Esophagus squamous epithelium (tissue), 5 donors: ENCODE measurements at regions not wholly inside any gene's neighbourhood (a gene's known extent, or its start where the extent isn't known, plus 50 kb on each side); places are given as distances from the start of the nearest gene placed in this dataset.

Experiments used
- DNase-seq: peaks from one replicate; lab custom pipeline; 2025; lab: John Stamatoyannopoulos, UW
- H3K27ac ChIP-seq, 4 donors: fragments of 200-600 bp; sonication (generic); one replicate each; pipeline ENCODE4 v1.5.1; 2016 to 2019; ENCODE audit warnings: mild to moderate bottlenecking in 1 of 4
- H3K27me3 ChIP-seq, 4 donors: fragments of 200-600 bp; sonication (generic); 1 replicate in 3 of 4; 2 replicates in 1 of 4; pipeline versions ENCODE4 v1.5.1 to v1.6.0; 2017 to 2021; ENCODE audit warnings: antibody characterized with exemption in 1 of 4
- H3K36me3 ChIP-seq, 3 donors: fragments of 200-600 bp; sonication (generic); one replicate each; pipeline ENCODE4 v1.5.1; 2016 to 2019
- H3K4me1 ChIP-seq, 3 donors: fragments of 200-600 bp; sonication (generic); one replicate each; pipeline ENCODE4 v1.5.1; 2017 to 2019
- H3K4me3 ChIP-seq, 4 donors: fragments of 200-600 bp; sonication (generic); 1 replicate in 3 of 4; 2 replicates in 1 of 4; pipeline ENCODE4 v1.5.1; 2016 to 2019; ENCODE audit warnings: mild to moderate bottlenecking in 2 of 4, moderate library complexity in 1 of 4
- H3K9me3 ChIP-seq, 3 donors: fragments of 200-600 bp; sonication (generic); one replicate each; pipeline ENCODE4 v1.5.1; 2016 to 2019
- POLR2A ChIP-seq, 4 donors: fragments of 450-650 bp; IDR thresholded peaks; one replicate each; pipeline ENCODE4 v1.6.1; 2017; ENCODE audit warnings: antibody characterized with exemption in 4 of 4, mild to moderate bottlenecking in 4 of 4, moderate library complexity in 3 of 4
- WGBS, 2 donors: methylation state at CpG; one replicate each; pipeline ENCODE4 v1.1.5; 2018; 5-methylcytosine and 5-hydroxymethylcytosine counted together
- intact Hi-C: fragments of 100-400 bp; cut with DNase I; formaldehyde crosslinking; loops from one replicate; pipeline ENCODE4 v1.15.0; 2022
- TF ChIP-seq, protein P1 (sequence below), 6 experiments: fragments of 450-650 bp in 4 of 6; fragments of 200-600 bp in 2 of 6; sonication (generic) in 2 of 6; IDR thresholded peaks; one replicate each; pipeline ENCODE4 v1.5.1; 2016 to 2019; ENCODE audit warnings: antibody characterized with exemption in 6 of 6, mild to moderate bottlenecking in 4 of 6, moderate library complexity in 4 of 6
- donor health status: DM: yes; HTN: yes; CAD: no.

DNA sequence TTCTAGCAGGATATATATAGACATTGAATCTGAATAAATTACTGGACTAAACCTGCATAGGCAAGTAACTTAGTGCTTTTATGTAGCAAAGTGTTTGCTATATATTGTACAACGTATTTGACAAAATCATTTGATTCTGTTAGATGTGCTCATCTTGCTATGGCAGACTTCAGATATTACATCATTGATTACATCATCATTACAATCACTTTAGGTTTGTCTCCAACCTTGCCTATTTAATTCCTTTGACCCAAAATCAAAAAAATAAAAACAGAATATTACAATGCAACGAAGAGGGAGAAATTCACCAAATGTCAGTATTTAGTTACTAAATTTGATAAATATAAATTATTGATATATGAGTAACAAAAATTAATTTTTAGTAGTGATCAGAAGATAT lies 155.7 kb upstream of the STEAP1 start:
- Histone ChIP-seq H3K27ac (no peak overlapping the region), H3K27me3 (no peaks in the 10 kb centered on the region), H3K4me3 (no peak overlapping the region), H3K36me3 (no peaks in the 10 kb centered on the region), H3K9me3 (no peaks in the 10 kb centered on the region), H3K4me1 (no peaks in the 10 kb centered on the region)
- WGBS, 2 donors: 41 to 56% methylated on average over 2 of the region's 2 CpGs
- intact Hi-C loops: no loop called here
- DNase-seq: no peak
- TF ChIP-seq, protein P1, sequence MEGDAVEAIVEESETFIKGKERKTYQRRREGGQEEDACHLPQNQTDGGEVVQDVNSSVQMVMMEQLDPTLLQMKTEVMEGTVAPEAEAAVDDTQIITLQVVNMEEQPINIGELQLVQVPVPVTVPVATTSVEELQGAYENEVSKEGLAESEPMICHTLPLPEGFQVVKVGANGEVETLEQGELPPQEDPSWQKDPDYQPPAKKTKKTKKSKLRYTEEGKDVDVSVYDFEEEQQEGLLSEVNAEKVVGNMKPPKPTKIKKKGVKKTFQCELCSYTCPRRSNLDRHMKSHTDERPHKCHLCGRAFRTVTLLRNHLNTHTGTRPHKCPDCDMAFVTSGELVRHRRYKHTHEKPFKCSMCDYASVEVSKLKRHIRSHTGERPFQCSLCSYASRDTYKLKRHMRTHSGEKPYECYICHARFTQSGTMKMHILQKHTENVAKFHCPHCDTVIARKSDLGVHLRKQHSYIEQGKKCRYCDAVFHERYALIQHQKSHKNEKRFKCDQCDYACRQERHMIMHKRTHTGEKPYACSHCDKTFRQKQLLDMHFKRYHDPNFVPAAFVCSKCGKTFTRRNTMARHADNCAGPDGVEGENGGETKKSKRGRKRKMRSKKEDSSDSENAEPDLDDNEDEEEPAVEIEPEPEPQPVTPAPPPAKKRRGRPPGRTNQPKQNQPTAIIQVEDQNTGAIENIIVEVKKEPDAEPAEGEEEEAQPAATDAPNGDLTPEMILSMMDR (IDR thresholded peaks at IDR 0.05): no peak
- no peak for TF ChIP-seq POLR2A (IDR thresholded peaks at IDR 0.05)

GRCh38 chr7:90005836-90006235 lies 148.4 kb upstream of the STEAP1 start:
- WGBS, 2 donors: 50 to 67% methylated on average over 2 of the region's 2 CpGs
- Histone ChIP-seq H3K4me1 (no peaks in the 10 kb centered on the region), H3K9me3 (no peaks in the 10 kb centered on the region), H3K36me3 (no peaks in the 10 kb centered on the region), H3K4me3 (no peak overlapping the region), H3K27ac (no peak overlapping the region), H3K27me3 (no peaks in the 10 kb centered on the region)
- TF ChIP-seq, protein P1 (IDR thresholded peaks at IDR 0.05): no peak
- no peak for TF ChIP-seq POLR2A (IDR thresholded peaks at IDR 0.05)
- intact Hi-C loops: no loop called here
- DNase-seq: no peak

DNA sequence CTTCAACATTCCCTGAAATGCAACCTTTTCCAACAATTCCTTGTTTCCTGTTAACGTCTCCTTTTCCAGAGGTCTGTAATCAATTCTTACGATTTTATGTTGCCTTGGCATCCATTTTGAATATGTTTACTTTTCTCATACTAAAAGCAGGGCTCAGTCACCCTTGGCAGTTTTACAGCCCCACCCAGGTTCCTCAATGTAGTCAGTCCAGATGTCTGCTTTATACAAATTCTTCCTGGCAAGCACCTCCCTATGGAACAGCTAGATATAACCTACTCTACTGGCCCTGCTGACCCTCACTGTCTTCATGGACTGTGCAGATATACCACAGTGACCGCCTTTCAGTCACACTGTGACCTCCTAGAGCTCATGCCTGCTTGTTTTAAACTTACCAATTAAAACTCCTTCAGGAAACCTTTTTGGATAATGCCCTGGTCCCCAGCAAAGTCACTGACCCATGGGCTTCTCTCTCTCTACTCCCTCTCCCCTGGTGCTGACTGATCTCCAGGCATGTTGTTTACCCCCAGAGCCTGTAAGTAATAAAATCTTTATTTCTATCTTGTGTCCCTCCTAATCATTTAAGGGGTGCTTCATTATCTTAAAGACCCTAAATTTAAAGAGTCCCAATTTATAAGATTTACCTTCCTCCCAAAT lies 147.1 kb upstream of the STEAP1 start:
- H3K27ac ChIP-seq: no peak overlapping the region
- TF ChIP-seq POLR2A (IDR thresholded peaks at IDR 0.05): no peak
- TF ChIP-seq, protein P1 (IDR thresholded peaks at IDR 0.05): no peak
- H3K27me3 ChIP-seq: no peaks in the 10 kb centered on the region
- 46 to 61% methylated on average over 3 of the region's 3 CpGs for WGBS, 2 donors
- H3K4me3 ChIP-seq: no peak overlapping the region
- intact Hi-C loops: no loop called here
- H3K4me1 ChIP-seq: no peaks in the 10 kb centered on the region
- H3K36me3 ChIP-seq: no peaks in the 10 kb centered on the region
- no peak for DNase-seq
- no peaks in the 10 kb centered on the region for H3K9me3 ChIP-seq

GRCh38 chr7:90007831-90008230 lies 146.4 kb upstream of the STEAP1 start:
- DNase-seq: no peak
- H3K4me3 ChIP-seq: no peak overlapping the region
- no peaks in the 10 kb centered on the region for H3K36me3 ChIP-seq
- WGBS, 2 donors: 44 to 47% methylated on average over 3 of the region's 3 CpGs
- TF ChIP-seq POLR2A (IDR thresholded peaks at IDR 0.05): no peak
- TF ChIP-seq, protein P1 (IDR thresholded peaks at IDR 0.05): no peak
- no peaks in the 10 kb centered on the region for H3K4me1 ChIP-seq
- H3K27ac ChIP-seq: no peak overlapping the region
- H3K27me3 ChIP-seq: no peaks in the 10 kb centered on the region
- intact Hi-C loops: no loop called here
- H3K9me3 ChIP-seq: no peaks in the 10 kb centered on the region

GRCh38 chr7:90022213-90022612 lies 132.1 kb upstream of the STEAP1 start:
- intact Hi-C loops: no loop called here
- H3K4me3 ChIP-seq: no peak overlapping the region
- no peak overlapping the region for H3K27ac ChIP-seq
- no peak for DNase-seq
- WGBS, 2 donors: 34 to 42% methylated on average over 1 of the region's 1 CpG
- H3K27me3 ChIP-seq: no peaks in the 10 kb centered on the region
- H3K4me1 ChIP-seq: no peaks in the 10 kb centered on the region
- H3K36me3 ChIP-seq: no peaks in the 10 kb centered on the region
- H3K9me3 ChIP-seq: no peaks in the 10 kb centered on the region
- TF ChIP-seq, protein P1 (IDR thresholded peaks at IDR 0.05): no peak
- no peak for TF ChIP-seq POLR2A (IDR thresholded peaks at IDR 0.05)
